B cell (primary cell): ENCODE measurements at regions not wholly inside any gene's neighbourhood (a gene's known extent, or its start where the extent isn't known, plus 50 kb on each side); places are given as distances from the start of the nearest gene placed in this dataset.

ENCODE experiments used
- ATAC-seq: fragments of 200-7000 bp; cut with Tn5 transposase; one replicate; pipeline ENCODE4 v1.10.0; 2021; ENCODE audit warnings: low read depth, mild to moderate bottlenecking, moderate number of reproducible peaks, moderate library complexity
- CTCF ChIA-PET: fragments of 350-600 bp; sonication (Branson Sonifier 250); formaldehyde crosslinking; loops from one replicate; lab custom pipeline; 2021; ENCODE audit warnings: antibody characterized with exemption, inconsistent platforms; lab: Charles Lee
- POLR2A ChIA-PET: fragments of 350-600 bp; sonication (Branson Sonifier 250); formaldehyde crosslinking; loops from one replicate; lab custom pipeline; 2021; ENCODE audit warnings: antibody characterized with exemption; lab: Charles Lee
- DNase-seq: peaks from one replicate; pipeline ENCODE4 v3.0.0; 2013
- H2AFZ ChIP-seq: 2 replicates; pipeline ENCODE4 v1.6.1; 2012; ENCODE audit warnings: mild to moderate bottlenecking, low read depth, low read length; ENCODE audit not compliant: insufficient read depth, poor library complexity, severe bottlenecking
- H3K27ac ChIP-seq, 2 donors: 1 replicate in 1 of 2; 2 replicates in 1 of 2; pipeline ENCODE4 v1.5.1; 2012 to 2013; ENCODE audit warnings: low read length in 2 of 2, mild to moderate bottlenecking in 2 of 2, moderate library complexity in 1 of 2
- H3K27me3 ChIP-seq, 4 experiments: fragments of 200-600 bp in 1 of 4; sonication (generic) in 1 of 4; replicated peaks in 1 of 4; 1 replicate in 2 of 4; 2 replicates in 2 of 4; pipeline versions ENCODE4 v1.6.1 to v1.7.0; 2013 to 2016; ENCODE audit warnings: low read length in 3 of 4, mild to moderate bottlenecking in 2 of 4, mixed read lengths in 1 of 4, moderate library complexity in 1 of 4; ENCODE audit not compliant: insufficient read depth in 4 of 4, control insufficient read depth in 3 of 4; ENCODE audit errors: control extremely low read depth in 1 of 4
- H3K36me3 ChIP-seq, 2 experiments: replicated peaks in 1 of 2; 1 replicate in 1 of 2; 2 replicates in 1 of 2; pipeline versions ENCODE4 v1.6.1 to v1.7.1; 2013; ENCODE audit warnings: low read length in 1 of 2; ENCODE audit not compliant: insufficient read depth in 2 of 2, control insufficient read depth in 1 of 2; ENCODE audit errors: control extremely low read depth in 1 of 2, extremely low read depth in 1 of 2
- H3K4me1 ChIP-seq, 2 donors: fragments of 200-600 bp in 1 of 2; sonication (generic) in 1 of 2; 1 replicate in 1 of 2; 2 replicates in 1 of 2; pipeline versions ENCODE4 v1.5.1 to v1.6.1; 2013 to 2017; ENCODE audit warnings: low read length in 2 of 2; ENCODE audit not compliant: control insufficient read depth in 2 of 2, insufficient read depth in 2 of 2
- H3K4me2 ChIP-seq: replicated peaks from 2 replicates; pipeline ENCODE3; 2012; ENCODE audit warnings: mild to moderate bottlenecking, low read depth, low read length; ENCODE audit not compliant: poor library complexity, severe bottlenecking
- H3K4me3 ChIP-seq, 5 experiments: fragments of 200-600 bp in 1 of 5; sonication (generic) in 1 of 5; 1 replicate in 3 of 5; 2 replicates in 2 of 5; pipeline versions ENCODE4 v1.5.1 to v1.7.0; 2011 to 2016; ENCODE audit warnings: low read length in 4 of 5, mild to moderate bottlenecking in 4 of 5, low read depth in 2 of 5, control low read depth in 1 of 5, moderate library complexity in 1 of 5; ENCODE audit not compliant: insufficient read depth in 1 of 5; ENCODE audit errors: control extremely low read depth in 1 of 5, extremely low read depth in 1 of 5
- H3K79me2 ChIP-seq: fragments of 200-600 bp; sonication (generic); one replicate; pipeline ENCODE4 v1.6.0; 2016; ENCODE audit warnings: low read length; ENCODE audit not compliant: control insufficient read depth, insufficient read depth
- H3K9ac ChIP-seq: fragments of 200-600 bp; sonication (generic); 2 replicates; pipeline ENCODE4 v1.6.1; 2017; ENCODE audit warnings: mild to moderate bottlenecking, low read length, moderate library complexity
- H3K9me3 ChIP-seq, 3 donors: one replicate each; pipeline versions ENCODE4 v1.6.1 to v1.7.1; 2013; ENCODE audit warnings: low read length in 2 of 3; ENCODE audit not compliant: control insufficient read depth in 2 of 3, insufficient read depth in 1 of 3; ENCODE audit errors: control extremely low read depth in 1 of 3
- H4K20me1 ChIP-seq: 2 replicates; pipeline ENCODE4 v1.6.0; 2012; ENCODE audit warnings: mild to moderate bottlenecking, low read length; ENCODE audit not compliant: insufficient read depth, control insufficient read depth, poor library complexity, severe bottlenecking
- H3K27ac Mint-ChIP-seq: one replicate; pipeline ENCODE4 v1.8.0; 2021; ENCODE audit warnings: mixed read lengths
- H3K27me3 Mint-ChIP-seq: one replicate; pipeline ENCODE4 v1.8.0; 2021; ENCODE audit warnings: mixed read lengths
- H3K4me1 Mint-ChIP-seq: one replicate; pipeline ENCODE4 v1.8.0; 2021; ENCODE audit warnings: mixed read lengths
- H3K4me3 Mint-ChIP-seq: one replicate; pipeline ENCODE4 v1.8.0; 2021; ENCODE audit warnings: mixed read lengths
- H3K9me3 Mint-ChIP-seq: one replicate; pipeline ENCODE4 v1.8.0; 2022; ENCODE audit warnings: mixed read lengths; ENCODE audit not compliant: insufficient read depth
- EZH2 ChIP-seq: IDR thresholded peaks from 2 replicates; pipeline ENCODE4 v1.6.1; 2012; ENCODE audit warnings: borderline replicate concordance, low read depth, mild to moderate bottlenecking, moderate library complexity, low read length; ENCODE audit not compliant: insufficient read depth, poor library complexity, severe bottlenecking
- WGBS: methylation state at CpG from one replicate; pipeline ENCODE4 v1.1.5; 2013; ENCODE audit warnings: missing lambda C conversion rate; ENCODE audit not compliant: insufficient coverage; 5-methylcytosine and 5-hydroxymethylcytosine counted together
- intact Hi-C: fragments of 100-400 bp; cut with micrococcal nuclease; formaldehyde crosslinking; loops from one replicate; pipeline ENCODE4 v1.10.0; 2022
- TF ChIP-seq, protein P1 (sequence below): fragments of 200-600 bp; IDR thresholded peaks from one replicate; pipeline ENCODE4 v1.8.0; 2022; ENCODE audit warnings: antibody characterized with exemption, mild to moderate bottlenecking

DNA sequence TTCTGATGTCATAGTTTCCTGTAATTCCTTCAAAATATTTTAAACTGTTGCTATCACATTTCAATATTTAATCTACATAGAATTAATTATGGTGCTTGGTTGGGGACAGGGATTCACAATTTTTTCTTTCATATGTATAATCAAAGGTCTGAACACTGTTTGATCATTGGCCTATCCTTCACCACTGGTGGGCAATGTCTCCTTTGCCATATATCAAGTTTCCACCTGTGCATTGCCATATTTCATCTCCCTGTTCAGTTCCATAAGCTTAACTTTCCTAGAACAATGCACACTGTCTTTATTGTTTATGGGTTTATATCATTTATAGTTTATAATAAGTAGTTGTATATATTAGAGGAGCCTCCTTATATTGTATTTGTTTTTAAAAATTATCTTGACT is 374.9 kb upstream of the PTBP2 start:
- no peaks in the 10 kb centered on the region for H3K9me3 Mint-ChIP-seq
- intact Hi-C loops, result no loop called here
- no peaks in the 10 kb centered on the region for H3K36me3 ChIP-seq
- H4K20me1 ChIP-seq, result no peaks in the 10 kb centered on the region
- TF ChIP-seq EZH2, result no peak
- TF ChIP-seq, protein P1, sequence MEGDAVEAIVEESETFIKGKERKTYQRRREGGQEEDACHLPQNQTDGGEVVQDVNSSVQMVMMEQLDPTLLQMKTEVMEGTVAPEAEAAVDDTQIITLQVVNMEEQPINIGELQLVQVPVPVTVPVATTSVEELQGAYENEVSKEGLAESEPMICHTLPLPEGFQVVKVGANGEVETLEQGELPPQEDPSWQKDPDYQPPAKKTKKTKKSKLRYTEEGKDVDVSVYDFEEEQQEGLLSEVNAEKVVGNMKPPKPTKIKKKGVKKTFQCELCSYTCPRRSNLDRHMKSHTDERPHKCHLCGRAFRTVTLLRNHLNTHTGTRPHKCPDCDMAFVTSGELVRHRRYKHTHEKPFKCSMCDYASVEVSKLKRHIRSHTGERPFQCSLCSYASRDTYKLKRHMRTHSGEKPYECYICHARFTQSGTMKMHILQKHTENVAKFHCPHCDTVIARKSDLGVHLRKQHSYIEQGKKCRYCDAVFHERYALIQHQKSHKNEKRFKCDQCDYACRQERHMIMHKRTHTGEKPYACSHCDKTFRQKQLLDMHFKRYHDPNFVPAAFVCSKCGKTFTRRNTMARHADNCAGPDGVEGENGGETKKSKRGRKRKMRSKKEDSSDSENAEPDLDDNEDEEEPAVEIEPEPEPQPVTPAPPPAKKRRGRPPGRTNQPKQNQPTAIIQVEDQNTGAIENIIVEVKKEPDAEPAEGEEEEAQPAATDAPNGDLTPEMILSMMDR, result no peak
- DNase-seq, result no peak
- no peak overlapping the region for H3K9ac ChIP-seq
- H3K27ac ChIP-seq, result no peak overlapping the region
- no peak overlapping the region for H3K4me3 ChIP-seq
- no peak overlapping the region for H3K4me3 Mint-ChIP-seq
- H2AFZ ChIP-seq, result no peak overlapping the region
- H3K27me3 Mint-ChIP-seq, result no peaks in the 10 kb centered on the region
- no peaks in the 10 kb centered on the region for H3K4me1 Mint-ChIP-seq
- no peak overlapping the region for H3K4me2 ChIP-seq
- no peaks in the 10 kb centered on the region for H3K79me2 ChIP-seq
- no peak for ATAC-seq
- no peaks in the 10 kb centered on the region for H3K27me3 ChIP-seq
- no peaks in the 10 kb centered on the region for H3K9me3 ChIP-seq
- CTCF ChIA-PET, result no interaction called here
- POLR2A ChIA-PET, result no interaction called here
- no peak overlapping the region for H3K27ac Mint-ChIP-seq
- H3K4me1 ChIP-seq, result no peaks in the 10 kb centered on the region

DNA sequence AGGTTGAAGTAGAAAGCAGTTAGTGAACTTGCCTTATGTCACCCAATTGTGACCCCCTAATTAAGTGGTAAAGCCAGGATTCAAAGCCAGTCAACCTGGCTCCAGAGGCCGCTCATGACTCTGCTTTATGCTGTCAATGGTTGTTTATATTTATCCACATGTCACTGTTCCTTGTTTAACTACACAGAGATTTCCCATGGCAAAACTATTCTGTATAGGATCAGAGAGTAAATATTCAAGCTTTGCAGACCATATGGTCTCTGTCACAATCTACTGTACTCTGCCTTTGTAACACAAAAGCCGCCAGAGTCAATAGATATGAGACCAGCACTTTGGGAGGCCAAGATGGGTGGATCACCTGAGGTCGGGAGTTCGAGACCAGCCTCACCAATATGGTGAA is 371.7 kb upstream of the PTBP2 start:
- H3K27ac Mint-ChIP-seq, result no peak overlapping the region
- no peaks in the 10 kb centered on the region for H3K36me3 ChIP-seq
- WGBS, result 80% methylated on average over 1 of the region's 4 CpGs
- no peak overlapping the region for H2AFZ ChIP-seq
- H4K20me1 ChIP-seq, result no peaks in the 10 kb centered on the region
- no peak for ATAC-seq
- H3K9me3 ChIP-seq, result no peaks in the 10 kb centered on the region
- no peak overlapping the region for H3K27ac ChIP-seq
- H3K9ac ChIP-seq, result no peak overlapping the region
- no peaks in the 10 kb centered on the region for H3K4me1 ChIP-seq
- no peaks in the 10 kb centered on the region for H3K27me3 Mint-ChIP-seq
- ChIA-PET POLR2A (no interaction called here), CTCF (no interaction called here)
- intact Hi-C loops, result no loop called here
- H3K4me2 ChIP-seq, result no peak overlapping the region
- no peaks in the 10 kb centered on the region for H3K79me2 ChIP-seq
- no peak for DNase-seq
- H3K9me3 Mint-ChIP-seq, result no peaks in the 10 kb centered on the region
- H3K4me1 Mint-ChIP-seq, result no peaks in the 10 kb centered on the region
- no peak for TF ChIP-seq EZH2
- TF ChIP-seq, protein P1, result no peak
- no peaks in the 10 kb centered on the region for H3K27me3 ChIP-seq
- H3K4me3 ChIP-seq, result no peak overlapping the region
- H3K4me3 Mint-ChIP-seq, result no peak overlapping the region
